ENCODE measurements at regions not wholly inside any gene's neighbourhood (a gene's known extent, or its start where the extent isn't known, plus 50 kb on each side); places are given as distances from the start of the nearest gene placed in this dataset.

DNA sequence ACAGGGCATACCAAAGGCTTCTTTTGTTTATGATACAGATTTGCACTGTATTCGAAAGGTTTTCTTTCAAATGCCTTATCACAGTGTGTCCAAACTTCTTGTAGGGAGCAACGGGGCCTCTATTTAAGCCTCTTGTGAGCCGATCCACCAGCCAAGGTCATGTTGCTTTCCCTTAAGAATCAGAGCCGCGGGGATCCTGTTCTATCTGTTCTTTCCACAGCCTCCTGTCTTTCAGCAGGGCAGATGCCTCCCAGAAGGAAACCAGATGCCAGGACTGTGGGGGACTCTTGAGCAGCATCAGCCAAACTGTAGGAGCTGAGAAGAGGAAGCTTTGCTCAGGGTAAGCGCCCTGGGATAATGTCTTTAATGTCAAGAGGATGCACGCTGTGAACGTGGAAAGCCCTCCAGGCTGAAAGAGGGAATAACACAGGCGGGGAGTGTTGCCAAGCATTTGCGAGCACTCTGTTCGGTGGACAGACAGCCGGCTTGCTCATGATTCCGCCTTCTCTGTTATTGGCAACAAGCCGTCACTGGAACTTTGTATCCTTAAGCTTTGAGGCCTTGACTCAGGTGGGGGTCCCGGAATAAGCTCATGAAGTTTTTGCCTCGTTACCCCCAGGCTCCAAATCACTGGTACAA is 279.8 kb upstream of the FRG1 start:
- TF ChIP-seq, protein P1, sequence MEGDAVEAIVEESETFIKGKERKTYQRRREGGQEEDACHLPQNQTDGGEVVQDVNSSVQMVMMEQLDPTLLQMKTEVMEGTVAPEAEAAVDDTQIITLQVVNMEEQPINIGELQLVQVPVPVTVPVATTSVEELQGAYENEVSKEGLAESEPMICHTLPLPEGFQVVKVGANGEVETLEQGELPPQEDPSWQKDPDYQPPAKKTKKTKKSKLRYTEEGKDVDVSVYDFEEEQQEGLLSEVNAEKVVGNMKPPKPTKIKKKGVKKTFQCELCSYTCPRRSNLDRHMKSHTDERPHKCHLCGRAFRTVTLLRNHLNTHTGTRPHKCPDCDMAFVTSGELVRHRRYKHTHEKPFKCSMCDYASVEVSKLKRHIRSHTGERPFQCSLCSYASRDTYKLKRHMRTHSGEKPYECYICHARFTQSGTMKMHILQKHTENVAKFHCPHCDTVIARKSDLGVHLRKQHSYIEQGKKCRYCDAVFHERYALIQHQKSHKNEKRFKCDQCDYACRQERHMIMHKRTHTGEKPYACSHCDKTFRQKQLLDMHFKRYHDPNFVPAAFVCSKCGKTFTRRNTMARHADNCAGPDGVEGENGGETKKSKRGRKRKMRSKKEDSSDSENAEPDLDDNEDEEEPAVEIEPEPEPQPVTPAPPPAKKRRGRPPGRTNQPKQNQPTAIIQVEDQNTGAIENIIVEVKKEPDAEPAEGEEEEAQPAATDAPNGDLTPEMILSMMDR (IDR thresholded peaks at IDR 0.05) = no peak
- no peak for TF ChIP-seq POLR2A (IDR thresholded peaks at IDR 0.05)
